BJ (cell line): ENCODE measurements at regions not wholly inside any gene's neighbourhood (a gene's known extent, or its start where the extent isn't known, plus 50 kb on each side); places are given as distances from the start of the nearest gene placed in this dataset.

Experiments used
- CTCF ChIA-PET: fragments of 350-600 bp; formaldehyde crosslinking; extraction: SDS; loops from one replicate; lab custom pipeline; 2021; ENCODE audit warnings: antibody characterized with exemption, inconsistent platforms; lab: Yijun Ruan, JAX
- POLR2A ChIA-PET: fragments of 300-600 bp; sonication (Branson Sonifier 250); formaldehyde crosslinking; extraction: SDS; loops from one replicate; lab custom pipeline; 2021; ENCODE audit warnings: antibody characterized with exemption; lab: Charles Lee
- DNase-seq: peaks from one replicate; pipeline ENCODE4 v3.0.0-alpha.2; 2011; ENCODE audit warnings: low read depth
- H3K27me3 ChIP-seq: 2 replicates; pipeline ENCODE4 v1.6.0; 2011; ENCODE audit warnings: low read length; ENCODE audit not compliant: control insufficient read depth, insufficient read depth
- H3K36me3 ChIP-seq: 2 replicates; pipeline ENCODE4 v1.5.1; 2011; ENCODE audit warnings: low read length; ENCODE audit not compliant: control insufficient read depth, insufficient read depth
- H3K4me3 ChIP-seq: 2 replicates; pipeline ENCODE4 v1.5.1; 2011; ENCODE audit warnings: low read depth, mild to moderate bottlenecking, control low read depth, low read length
- CTCF ChIP-seq: IDR thresholded peaks from 2 replicates; pipeline ENCODE4 v1.5.1; 2011; ENCODE audit warnings: low read depth, mild to moderate bottlenecking, control low read depth, inconsistent platforms, low read length, moderate library complexity; ENCODE audit not compliant: insufficient read depth

- ChIA-PET CTCF (interaction anchor here (0.7 to 0.9 kb wide), 2 partner anchors 16 to 35 kb away, joined by 3 read pairs; no protein-coding TSS in a partner anchor), POLR2A (no interaction called here)
- Histone ChIP-seq H3K27me3 (no peaks in the 10 kb centered on the region), H3K4me3 (no peak overlapping the region), H3K36me3 (no peaks in the 10 kb centered on the region)
- DNase-seq: no peak
- no peak for TF ChIP-seq CTCF
These were observed 219.2 kb upstream of the ZFP64 start for GRCh38 chr20:52410731-52411234.

- Histone ChIP-seq H3K36me3 (no peaks in the 10 kb centered on the region), H3K27me3 (no peaks in the 10 kb centered on the region), H3K4me3 (no peak overlapping the region)
- DNase-seq: peak; percentile 62
- ChIA-PET CTCF (interaction anchor here (0.7 to 0.9 kb wide), 2 partner anchors 17 to 36 kb away, joined by 3 read pairs; no protein-coding TSS in a partner anchor), POLR2A (no interaction called here)
- TF ChIP-seq CTCF: no peak
These were observed 218.6 kb upstream of the ZFP64 start for GRCh38 chr20:52410182-52410647.

- H3K4me3 ChIP-seq: no peak overlapping the region
- POLR2A ChIA-PET: no interaction called here
- no peaks in the 10 kb centered on the region for H3K36me3 ChIP-seq
- CTCF ChIA-PET: interaction anchor here (0.6 kb wide), 1 partner anchor 443 kb away, joined by 3 read pairs; no protein-coding TSS in a partner anchor
- no peak for TF ChIP-seq CTCF
- H3K27me3 ChIP-seq: no peaks in the 10 kb centered on the region
- DNase-seq: no peak
These were observed 214.4 kb upstream of the ZFP64 start for GRCh38 chr20:52405986-52406385.

- POLR2A ChIA-PET: no interaction called here
- no peak for TF ChIP-seq CTCF
- DNase-seq: no peak
- Histone ChIP-seq H3K27me3 (no peaks in the 10 kb centered on the region), H3K36me3 (no peaks in the 10 kb centered on the region), H3K4me3 (no peak overlapping the region)
- CTCF ChIA-PET: no interaction called here
These were observed 213.8 kb upstream of the ZFP64 start for GRCh38 chr20:52405417-52405816.

- no peaks in the 10 kb centered on the region for H3K27me3 ChIP-seq
- no peak overlapping the region for H3K4me3 ChIP-seq
- no peaks in the 10 kb centered on the region for H3K36me3 ChIP-seq
- CTCF ChIA-PET: no interaction called here
- POLR2A ChIA-PET: no interaction called here
- DNase-seq: no peak
- no peak for TF ChIP-seq CTCF
These were observed 213.1 kb upstream of the ZFP64 start for GRCh38 chr20:52404671-52405070.
